GM04503 (cell line): ENCODE measurements at regions not wholly inside any gene's neighbourhood (a gene's known extent, or its start where the extent isn't known, plus 50 kb on each side); places are given as distances from the start of the nearest gene placed in this dataset.

Source experiments
- DNase-seq: peaks from one replicate; pipeline ENCODE4 v3.0.0-alpha.2; 2012; ENCODE audit warnings: low read depth

- DNase-seq, result no peak
Measured at GRCh38 chr20:40591119-40591518, 97.9 kb downstream of the MAFB start.

DNA sequence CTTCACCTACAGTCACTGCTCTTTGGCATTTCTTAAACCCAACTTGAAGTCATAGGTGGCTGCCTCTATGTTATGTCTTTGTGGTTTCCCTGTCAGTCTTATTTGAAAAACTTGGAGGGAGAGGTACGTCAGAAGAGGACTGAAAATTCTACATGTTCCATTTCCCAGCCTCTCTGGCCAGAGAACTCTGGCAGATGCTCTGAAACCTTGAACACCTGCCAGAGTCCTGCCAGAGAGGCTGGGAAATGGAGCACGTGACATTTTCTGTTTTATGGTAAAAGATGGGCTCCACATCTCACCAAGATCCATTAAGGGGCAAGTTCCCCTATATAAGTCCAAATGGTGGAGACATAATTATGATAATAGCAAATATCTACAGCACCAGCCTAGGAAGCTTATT is 99.5 kb downstream of the MAFB start:
- no peak for DNase-seq

DNA sequence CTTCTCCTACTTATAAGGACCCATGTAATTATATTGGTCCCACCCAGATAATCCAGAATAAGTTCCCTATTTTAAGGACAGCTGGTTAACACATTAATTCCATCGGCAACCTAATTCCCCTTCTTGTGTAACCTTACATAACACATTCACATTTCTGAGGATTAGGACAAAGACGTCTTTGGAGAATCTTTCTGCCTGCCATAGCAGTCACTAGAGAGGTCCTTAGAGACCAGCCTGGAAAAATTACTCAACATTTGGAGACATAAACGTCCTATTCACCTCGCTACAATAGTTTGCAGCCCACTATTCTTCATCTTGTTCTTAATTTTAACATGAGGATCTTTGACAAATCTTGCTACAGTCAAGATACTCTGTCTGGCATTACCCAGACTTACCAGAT is 100.1 kb downstream of the MAFB start:
- DNase-seq, result no peak

GRCh38 chr20:40587038-40587437 is 102.0 kb downstream of the MAFB start:
- no peak for DNase-seq

DNA sequence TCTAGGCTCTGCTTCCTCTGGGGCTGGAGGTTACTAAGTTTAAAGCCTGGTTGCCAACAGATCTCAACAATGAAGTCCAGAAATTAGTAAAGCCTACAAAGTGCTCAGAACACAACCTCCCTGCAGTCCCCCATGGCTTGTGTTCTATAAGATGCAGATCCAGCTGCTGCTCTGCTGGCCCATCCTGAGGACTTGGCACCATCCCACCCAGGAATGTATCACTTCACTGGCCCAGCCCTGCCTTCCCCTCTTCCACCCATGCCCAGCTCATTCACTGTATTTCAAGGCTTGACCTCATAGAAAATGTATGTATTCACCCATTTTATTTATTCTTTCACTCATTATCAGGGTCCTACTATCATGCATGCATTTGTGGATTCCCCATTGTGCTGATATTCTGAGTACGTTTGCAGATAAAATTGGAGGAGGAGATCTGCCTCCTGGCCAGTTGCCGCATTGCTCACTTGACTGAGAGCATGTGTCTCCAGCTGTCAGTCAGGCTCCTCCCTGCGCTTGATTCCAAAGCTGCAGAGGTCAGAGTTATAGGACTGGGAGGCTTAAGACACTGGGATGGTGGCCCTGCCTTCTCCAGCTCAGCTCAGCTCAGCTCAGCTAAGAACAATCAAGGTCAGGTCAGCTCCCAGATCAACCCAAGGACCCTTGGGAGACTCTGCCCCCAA is 104.8 kb downstream of the MAFB start:
- no peak for DNase-seq

DNA sequence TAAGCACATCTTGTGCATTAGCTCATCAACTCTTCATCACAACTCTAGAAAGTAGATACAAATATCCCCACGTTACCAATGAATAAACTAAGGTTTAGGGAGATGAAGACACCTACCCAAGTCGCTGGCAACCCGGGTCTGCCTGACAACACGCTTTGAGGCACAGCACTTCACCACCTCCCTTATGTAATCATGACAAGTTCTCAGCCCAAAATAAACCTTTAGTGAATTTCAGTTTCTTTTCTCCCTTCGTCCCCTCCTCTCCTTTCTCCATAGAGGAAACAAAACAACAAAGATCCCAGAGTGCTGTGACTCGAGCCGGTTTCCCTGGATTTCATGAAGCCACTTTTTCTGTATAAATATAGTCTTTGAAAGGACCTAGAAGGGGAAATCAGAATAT is 105.4 kb downstream of the MAFB start:
- DNase-seq, result no peak

GRCh38 chr20:40583205-40583604 is 105.8 kb downstream of the MAFB start:
- DNase-seq, result no peak

DNA sequence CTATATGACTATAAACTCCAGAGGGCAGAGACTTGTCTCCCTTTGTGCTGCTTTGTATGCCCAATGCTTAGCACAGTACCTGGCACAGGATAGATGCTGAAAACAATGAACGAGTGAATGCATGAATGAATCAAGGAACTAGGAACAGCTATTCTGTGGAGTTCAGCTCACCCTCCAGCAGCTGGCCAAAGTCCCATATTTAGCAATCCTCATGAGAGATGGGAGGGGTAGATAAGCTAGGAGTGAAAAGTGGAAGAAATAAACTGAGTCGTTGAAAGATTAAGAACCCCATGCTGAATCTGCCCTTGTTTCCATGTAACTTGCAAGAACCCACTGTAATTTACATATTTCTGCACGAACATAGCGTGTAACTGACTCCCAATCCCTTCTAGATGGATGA is 106.5 kb downstream of the MAFB start:
- no peak for DNase-seq

DNA sequence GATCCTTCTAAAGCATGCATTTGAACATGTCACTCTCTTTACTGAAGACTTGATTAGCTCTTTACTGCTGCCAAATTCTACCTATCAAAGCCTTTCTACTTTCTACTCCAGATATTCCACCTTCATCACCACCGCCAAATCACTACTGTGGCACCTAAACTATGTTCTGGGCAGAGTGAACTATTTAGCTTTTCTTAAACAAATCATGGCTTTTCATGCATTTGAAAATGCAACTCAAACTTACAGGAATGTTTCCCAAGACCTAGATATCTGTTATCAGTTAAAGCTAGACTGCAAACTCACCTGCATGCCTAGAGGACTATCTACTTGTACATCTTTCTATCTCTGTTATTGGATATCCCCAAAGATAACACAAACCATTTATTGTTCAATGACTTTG is 109.3 kb downstream of the MAFB start:
- no peak for DNase-seq

DNA sequence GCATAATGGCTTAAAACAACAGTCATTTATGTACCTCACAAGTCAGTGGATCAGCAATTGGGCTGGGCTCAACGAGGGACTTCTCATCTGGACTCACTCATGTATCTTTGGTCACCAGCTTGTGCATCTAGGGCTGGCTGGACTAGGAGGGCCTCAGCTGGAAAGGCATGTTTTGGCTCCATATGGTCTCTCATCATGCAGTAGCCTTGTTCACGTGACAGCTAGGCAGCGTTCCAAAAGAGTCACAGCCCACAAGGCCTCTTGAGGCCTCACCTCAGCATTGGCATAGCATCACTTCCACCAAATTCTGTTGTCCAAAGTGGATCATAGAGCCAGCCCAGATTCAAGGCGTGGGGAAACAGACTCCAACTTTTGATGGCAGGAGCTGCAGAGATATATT is 110.1 kb downstream of the MAFB start:
- DNase-seq, result no peak

DNA sequence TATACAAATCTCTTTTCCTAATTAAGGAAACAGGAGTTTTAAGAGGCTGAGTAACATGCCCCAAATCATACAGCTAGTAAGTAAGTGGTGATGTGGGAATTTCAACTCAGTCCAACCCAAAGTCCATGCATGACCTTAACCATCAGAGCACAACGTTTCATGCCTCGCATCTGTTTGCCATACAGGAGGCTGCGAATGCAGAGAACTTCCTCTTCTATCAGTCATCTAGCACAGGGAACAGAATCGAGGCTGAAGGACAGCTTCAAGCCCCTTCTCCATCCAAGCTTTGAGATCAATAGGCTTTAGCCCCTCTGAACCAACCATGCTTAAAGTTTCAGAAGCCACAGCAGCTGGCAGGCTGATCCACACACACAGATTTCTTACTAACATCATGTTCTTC is 113.2 kb downstream of the MAFB start:
- DNase-seq, result no peak

DNA sequence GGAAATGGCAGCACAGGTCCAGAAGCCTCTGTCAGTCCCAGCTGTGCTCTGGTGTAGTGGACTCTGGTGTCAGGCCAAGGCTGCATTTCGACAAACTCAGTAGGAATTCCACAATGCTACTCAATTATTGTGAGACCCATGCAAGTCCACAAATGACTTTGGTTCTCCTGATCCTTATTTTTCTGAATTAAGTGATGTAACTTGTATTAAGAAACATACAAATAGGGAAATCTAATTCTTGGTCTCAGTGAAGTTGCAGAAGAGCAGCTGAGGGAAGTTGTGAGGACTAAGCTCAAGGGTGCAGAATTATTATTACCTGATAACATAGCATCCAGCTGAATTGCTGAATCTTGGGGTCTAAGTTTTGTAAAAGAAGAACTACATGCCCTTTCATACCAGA is 116.8 kb downstream of the MAFB start:
- DNase-seq, result no peak

GRCh38 chr20:40571639-40572038 is 117.4 kb downstream of the MAFB start:
- no peak for DNase-seq

DNA sequence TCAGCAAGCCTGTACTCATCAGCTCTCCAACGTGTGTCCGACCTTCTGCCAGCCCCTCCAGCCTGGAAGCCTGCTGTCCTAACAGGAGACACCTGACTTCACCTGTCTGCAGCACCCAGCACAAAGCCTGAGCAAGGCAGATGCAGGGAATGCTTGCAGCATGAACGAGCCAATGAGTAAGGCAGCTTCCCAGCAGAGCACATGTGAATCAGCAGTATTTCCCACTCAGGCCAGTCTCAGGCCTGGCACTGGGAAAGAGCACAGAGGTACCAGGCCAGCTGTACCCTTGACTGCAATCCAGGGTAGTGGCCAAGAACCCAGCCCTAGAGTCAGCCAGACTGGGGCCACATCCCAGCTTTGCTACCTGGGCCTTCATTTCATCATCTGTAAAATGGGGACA is 120.8 kb downstream of the MAFB start:
- DNase-seq, result no peak

DNA sequence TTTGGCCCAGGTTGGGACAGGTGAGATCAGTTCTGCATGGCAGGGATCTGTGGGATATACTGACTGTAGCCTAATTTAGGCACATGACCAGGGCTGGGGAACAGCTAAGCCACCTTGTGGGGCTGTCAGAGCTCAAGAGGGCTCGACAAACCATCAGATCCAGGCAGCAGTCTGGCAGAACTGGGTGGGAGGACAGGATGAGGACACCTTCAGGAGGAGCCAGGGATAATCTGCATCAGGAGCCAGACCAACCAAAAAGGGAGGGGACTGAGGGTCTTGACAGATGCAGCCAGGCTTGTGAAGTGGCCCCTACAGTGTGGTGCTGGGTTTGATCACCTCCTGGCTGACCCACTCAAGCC is 123.4 kb downstream of the MAFB start:
- DNase-seq, result no peak

DNA sequence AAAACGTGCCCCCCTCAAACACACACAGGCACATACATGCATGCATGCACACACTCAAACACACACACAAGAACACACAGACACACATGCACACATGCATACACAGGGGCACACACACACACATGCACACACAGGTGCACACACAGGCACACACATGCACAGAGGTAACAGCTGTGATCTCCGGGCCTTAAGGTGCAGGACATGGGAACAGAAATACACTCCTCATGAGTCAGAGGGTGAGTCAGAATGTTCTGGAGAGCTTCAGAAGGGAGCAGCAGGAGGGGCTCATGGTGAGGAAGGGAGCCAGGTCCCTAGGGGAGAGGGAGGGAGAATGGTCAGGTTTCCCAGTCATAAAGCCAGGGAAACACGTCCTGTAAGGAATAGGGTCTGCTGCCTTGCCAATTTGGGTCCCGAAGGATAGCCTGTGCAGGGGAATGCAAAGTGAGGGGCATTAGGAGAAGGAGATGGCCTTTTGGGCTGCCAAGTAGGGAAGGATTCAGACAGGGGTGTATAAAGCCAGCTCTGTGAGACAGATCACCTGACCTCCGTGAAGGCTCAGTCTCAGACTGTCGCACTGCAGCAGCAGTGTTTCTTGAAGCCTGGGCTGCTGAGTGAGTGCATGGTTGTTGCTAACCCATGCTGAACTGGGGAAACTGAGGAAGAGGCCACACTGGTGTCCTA is 123.9 kb downstream of the MAFB start:
- peak; percentile 21 for DNase-seq

- no peak for DNase-seq
Measured at GRCh38 chr20:40563296-40563950, 125.6 kb downstream of the MAFB start.

- DNase-seq, result no peak
Measured at GRCh38 chr20:40562031-40562430, 127.0 kb downstream of the MAFB start.

DNA sequence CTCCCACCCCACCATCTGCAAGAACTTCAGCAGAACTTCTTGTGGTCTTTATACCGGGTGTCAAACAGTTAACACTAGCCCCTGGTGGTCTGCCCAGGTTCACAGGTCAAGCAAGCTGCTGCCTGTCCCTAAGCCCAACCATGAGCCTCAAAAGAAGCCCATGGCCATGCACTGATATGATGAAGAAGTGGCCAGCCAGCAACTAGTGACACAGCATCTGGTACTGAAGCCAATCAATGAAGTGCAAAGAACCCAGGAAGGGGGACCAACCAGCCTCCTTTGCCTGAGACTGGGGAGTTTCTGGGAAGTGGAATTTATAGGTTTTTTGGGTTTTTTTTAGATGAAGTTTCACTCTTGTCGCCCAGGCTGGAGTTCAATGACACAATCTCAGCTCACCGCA is 127.8 kb downstream of the MAFB start:
- no peak for DNase-seq

DNA sequence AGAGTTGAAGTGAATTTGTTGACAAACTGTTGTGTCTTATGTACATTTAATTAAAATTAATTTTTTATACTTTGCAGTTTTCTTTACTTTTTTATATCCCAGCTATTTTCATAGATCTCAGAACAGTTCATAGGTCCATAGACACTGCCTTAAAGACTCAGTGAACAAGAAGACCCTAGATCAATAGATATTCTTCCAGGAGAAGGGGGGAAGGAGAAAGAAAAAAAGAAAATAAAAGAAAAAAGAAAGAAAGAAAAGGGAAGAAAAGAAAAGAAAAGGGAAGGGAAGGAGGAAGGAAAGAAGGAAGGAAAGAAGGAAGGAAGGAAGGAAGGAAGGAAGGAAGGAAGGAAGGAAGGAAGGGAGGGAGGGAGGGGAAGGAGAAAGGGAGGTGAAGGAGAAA is 130.8 kb downstream of the MAFB start:
- DNase-seq, result no peak

DNA sequence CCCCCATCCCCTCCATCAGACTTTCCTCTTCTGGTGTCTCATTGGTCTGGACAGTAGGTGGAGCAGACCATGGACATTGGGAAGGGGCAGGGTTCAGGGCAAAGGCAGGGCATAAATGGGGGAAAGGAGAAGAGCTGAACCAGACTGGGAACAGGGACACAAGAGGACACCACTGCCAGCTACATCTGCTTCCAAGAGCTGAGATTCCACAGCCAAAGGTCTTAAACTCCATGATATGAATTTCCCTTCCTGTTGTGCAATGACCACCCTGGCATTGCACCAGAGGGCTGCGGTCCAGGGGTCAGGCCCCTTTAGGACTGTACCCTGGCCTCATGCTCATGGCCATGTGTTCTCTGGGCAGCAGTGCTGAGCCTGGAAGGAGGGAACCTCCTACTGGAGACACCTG is 137.9 kb downstream of the MAFB start:
- DNase-seq, result no peak

DNA sequence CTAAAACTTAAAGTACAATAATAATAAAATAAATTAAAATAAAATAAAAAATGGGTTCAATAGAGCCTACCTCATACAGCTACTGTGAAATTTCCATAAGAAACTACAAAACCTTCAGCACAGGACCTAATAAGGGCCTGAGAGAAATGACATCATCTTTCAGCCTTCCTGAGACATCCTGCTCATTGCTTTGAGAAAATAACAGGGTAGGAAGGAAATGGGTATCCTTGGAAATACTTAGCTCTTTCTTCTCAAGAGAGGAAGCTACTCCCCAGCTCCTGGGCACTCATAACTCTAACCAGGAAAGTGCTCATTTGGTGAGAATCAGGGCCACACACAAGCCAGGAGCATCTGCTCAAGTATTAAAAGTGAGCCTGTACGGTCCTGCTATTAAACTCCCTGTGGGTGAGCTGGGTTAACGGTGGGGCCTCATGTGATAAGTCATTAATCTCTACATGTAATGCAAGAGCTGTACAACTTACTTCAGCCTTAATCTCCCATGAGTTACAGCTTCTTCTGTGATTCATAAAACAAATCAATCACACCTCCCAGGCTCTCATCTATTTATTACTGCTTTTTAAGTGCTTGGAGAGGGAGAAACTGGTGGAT is 141.4 kb downstream of the MAFB start:
- DNase-seq, result no peak

- no peak for DNase-seq
Measured at GRCh38 chr20:40545478-40545877, 143.6 kb downstream of the MAFB start.
